ENCODE measurements at regions not wholly inside any gene's neighbourhood (a gene's known extent, or its start where the extent isn't known, plus 50 kb on each side); places are given as distances from the start of the nearest gene placed in this dataset.

DNA sequence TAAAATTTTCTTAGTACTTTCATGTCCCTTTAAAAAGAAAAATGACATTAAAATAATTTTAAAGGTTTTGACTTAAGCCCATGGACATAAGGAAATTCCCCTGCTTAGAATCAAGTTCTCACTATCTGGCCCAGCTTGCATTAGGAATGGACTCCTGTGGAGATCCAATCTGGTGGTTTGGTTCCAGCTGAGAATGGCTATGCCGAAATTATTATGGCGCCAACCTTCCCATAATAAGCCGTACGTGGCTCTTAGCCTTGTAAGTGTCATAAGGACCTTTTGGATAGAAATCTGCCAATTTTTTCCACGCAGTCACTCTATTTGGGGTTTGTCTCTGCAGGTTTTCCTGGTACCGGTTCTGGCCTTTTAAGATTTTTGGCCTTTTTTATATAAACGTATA lies 262.1 kb upstream of the MAF start:
- TF ChIP-seq, protein P1, sequence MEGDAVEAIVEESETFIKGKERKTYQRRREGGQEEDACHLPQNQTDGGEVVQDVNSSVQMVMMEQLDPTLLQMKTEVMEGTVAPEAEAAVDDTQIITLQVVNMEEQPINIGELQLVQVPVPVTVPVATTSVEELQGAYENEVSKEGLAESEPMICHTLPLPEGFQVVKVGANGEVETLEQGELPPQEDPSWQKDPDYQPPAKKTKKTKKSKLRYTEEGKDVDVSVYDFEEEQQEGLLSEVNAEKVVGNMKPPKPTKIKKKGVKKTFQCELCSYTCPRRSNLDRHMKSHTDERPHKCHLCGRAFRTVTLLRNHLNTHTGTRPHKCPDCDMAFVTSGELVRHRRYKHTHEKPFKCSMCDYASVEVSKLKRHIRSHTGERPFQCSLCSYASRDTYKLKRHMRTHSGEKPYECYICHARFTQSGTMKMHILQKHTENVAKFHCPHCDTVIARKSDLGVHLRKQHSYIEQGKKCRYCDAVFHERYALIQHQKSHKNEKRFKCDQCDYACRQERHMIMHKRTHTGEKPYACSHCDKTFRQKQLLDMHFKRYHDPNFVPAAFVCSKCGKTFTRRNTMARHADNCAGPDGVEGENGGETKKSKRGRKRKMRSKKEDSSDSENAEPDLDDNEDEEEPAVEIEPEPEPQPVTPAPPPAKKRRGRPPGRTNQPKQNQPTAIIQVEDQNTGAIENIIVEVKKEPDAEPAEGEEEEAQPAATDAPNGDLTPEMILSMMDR (IDR thresholded peaks at IDR 0.05), result no peak
- TF ChIP-seq POLR2A (IDR thresholded peaks at IDR 0.05), result no peak

Data from Peyer's patch (tissue), 4 donors.